Stimulated activated CD4-positive, alpha-beta T cell treated with anti-CD3 and anti-CD28 coated beads, TNF-alpha, amount 100 ng/mL, for 24 hours (primary cell): ENCODE measurements at regions not wholly inside any gene's neighbourhood (a gene's known extent, or its start where the extent isn't known, plus 50 kb on each side); places are given as distances from the start of the nearest gene placed in this dataset.

Source experiments
- DNase-seq, 3 experiments: peaks; one replicate each; pipeline ENCODE4 v3.0.0-alpha.2; 2020; ENCODE audit warnings: low read depth in 3 of 3

- DNase-seq = no peak
These were observed 250.7 kb downstream of the TBC1D4 start for GRCh38 chr13:75231235-75231634.

- DNase-seq = no peak
These were observed 255.1 kb downstream of the TBC1D4 start for GRCh38 chr13:75226733-75227435.

DNA sequence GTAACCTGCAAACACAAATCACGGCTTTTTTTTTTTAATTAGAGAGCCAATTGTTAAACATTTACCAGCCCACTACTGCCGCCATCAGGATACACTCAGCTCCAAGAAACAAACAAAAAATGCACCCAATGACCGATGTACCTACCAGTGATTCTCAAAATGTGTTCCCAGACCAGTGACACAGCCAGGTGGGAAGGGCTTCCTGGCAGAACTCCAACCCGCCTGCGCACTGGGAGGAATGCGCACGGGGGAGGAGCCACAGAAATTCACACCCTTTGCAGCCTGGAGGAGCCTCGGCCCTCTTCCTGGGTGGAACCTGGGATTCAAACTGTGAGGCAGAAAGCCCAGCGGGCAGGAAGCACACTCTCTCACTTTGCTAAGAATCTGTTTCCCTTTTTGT is 255.9 kb downstream of the TBC1D4 start:
- no peak for DNase-seq

DNA sequence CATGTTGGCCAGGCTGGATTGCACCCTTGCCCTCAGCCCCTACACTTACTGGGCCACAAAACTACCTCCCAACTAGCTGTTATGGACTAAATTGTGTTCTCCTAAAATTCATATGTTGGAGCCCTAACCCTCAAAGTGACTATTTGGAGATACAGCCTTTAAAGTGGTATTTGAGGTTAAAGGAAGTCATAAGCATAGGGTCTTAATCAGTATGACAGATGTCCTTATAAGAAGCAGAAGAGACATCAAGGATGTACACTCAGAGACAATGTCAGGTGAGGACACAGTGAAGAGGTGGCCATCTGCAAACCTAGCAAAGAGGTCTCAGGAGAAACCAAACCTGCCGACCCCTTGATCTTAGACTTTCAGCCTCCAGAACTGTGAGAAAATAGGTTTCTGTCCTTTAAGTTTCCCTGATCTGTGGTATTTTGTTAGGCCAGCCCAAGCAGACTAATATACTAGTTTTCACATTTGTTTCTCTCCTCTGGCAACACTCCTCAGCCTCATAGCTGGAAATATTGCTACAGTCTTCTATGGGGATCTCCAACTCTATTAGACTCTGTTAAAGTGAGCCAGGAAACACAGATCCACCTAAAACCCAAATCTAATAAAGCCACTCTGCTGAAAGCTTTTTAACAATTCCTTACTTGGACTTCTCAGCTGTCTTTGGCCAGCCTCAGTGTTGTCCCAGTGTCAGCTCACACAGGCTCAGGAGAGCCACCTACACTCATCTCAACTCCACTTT is 256.5 kb downstream of the TBC1D4 start:
- DNase-seq = no peak

DNA sequence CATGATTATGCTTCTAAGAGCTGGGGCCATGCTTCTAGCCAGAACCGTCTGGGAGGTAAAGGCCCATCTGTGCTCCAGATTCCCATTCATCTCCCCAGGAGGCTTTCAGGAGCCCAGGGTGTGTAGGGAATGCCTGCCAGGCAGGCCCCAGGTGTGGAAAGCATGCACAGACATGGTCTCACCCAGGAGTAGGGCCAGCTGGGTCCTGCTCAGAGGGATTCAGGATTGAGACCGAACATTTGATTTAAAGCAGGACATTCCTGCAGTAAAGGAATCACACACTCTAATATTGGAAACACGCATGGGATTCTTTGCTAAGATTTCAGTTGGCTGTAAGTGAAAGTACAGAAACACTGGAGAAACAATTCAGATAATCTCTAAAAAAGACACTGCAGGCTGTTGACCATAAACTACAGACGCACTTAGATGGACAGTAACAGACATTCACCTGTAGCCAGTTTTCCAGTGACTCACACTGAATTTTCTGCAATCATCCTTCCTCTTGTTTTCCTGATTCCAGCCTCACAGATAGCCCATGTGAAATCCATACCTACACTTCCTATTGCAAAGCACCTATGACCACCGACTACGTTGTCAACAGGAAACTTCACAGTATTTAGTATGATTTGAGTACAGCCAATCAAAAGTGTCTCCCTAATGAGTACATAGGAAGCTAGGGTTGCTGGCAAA is 257.8 kb downstream of the TBC1D4 start:
- DNase-seq = no peak

DNA sequence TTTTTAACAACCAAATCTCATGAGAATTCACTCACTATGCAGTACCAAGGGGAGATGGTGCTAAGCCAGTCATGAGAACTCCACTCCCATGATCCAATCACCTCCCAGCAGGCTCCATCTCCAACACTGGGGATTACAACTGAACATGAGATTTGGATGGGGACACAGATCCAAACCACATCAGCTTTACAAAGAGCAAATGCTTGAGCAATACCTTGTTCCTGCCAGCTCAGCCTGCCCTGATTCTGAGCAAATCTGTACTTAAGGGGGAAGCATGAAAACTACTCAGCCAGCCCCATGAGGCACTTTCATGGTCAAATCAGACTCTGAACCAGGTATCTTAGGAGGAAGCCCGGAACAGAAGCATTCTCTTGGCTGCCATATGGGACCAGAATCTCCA is 259.9 kb downstream of the TBC1D4 start:
- no peak for DNase-seq

GRCh38 chr13:75220861-75221260 is 261.1 kb downstream of the TBC1D4 start:
- DNase-seq = no peak

DNA sequence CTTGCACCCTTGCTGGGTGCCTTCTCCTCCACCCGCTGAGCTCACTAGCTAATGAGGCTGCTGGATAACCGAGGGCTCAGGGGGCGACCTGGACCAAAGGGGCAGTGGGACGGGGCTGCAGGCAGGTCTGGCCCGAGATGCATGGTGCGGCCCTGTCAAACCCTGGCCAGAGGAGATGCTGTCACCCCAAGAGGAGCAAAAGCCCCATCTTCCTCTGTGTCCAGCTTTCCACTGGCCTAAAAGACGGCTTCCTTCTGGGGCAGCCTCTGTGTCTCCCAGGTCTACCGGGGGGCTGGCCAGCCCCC is 261.8 kb downstream of the TBC1D4 start:
- DNase-seq = no peak

DNA sequence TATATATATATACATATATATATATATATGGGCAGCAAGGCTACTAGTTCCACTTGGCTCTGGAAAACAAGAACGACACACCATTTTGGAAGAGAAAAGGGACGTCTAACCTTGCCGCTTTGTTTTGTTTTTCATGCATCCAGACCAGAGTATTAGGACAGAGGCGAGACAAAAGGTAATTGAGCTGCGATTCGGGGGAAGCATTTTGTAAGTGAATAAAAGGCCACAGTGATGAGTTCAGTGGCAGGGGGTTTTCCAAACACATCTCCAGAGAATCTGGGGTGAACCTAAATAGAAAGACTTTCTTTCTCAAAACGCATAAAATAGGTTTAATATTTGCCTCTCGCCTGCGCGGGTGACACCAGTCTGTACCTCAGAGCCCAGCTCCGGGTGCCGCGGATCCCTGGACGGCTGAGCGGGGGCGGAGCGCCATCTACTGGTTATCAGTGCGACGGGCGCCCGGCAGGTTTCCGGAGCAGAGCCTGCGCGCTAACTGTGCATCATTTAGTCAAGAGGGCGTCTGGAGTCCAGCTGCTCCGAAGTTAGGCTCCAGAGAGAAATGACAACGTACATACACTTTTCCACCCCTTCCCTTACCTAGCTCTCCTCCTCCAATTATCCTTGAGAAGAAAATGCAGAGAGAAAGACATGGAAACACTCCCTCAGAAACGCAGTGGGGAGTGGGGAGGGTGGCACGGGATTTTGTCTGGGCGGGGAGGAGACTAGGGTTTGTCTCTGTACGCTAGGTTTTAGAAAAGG is 262.3 kb downstream of the TBC1D4 start:
- DNase-seq = peak; percentile 71 to 82 (median 77)

DNA sequence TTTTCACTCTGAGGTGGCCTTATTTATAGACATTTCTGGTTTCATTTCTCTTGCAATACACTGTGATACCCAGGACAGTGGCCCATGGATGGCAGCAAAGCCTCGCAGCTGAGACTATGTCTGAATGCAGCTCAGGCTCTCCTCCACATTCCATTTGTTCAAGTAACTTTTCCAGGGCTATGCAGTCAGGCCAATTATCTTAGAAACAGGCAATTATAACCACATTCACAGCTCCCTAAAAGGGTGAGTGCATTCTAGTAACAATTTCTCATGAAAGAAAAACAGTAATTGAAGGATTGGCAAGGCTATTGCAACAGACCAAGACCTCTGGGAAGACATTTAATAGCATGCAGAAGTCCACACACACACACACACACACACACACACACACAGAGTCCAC is 264.0 kb downstream of the TBC1D4 start:
- DNase-seq = no peak

GRCh38 chr13:75216038-75216437 is 265.9 kb downstream of the TBC1D4 start:
- DNase-seq = no peak

DNA sequence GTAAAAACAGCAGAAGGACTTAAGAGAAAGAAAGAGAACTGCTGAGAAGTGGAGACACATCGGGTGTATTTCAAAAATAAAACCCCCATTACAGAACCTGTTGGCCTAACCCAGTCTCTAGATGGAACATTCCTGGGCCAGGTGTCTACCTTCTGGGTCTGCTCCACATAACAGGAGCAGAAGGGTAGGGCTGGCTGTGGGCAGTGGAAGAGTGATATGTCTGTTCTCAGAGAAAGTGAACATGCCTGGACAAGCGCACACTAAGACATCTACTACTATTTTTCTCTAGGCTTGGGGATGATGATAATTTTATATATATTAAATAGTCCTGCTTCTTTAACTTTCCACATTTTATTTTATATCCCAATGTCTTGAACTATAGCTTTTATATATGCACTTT is 267.1 kb downstream of the TBC1D4 start:
- no peak for DNase-seq

GRCh38 chr13:75202981-75203380 is 279.0 kb downstream of the TBC1D4 start:
- DNase-seq = no peak

GRCh38 chr13:75197803-75198202 is 284.2 kb downstream of the TBC1D4 start:
- DNase-seq = no peak

GRCh38 chr13:75196147-75196837 is 285.7 kb downstream of the TBC1D4 start:
- no peak for DNase-seq

GRCh38 chr13:75195495-75196146 is 286.3 kb downstream of the TBC1D4 start:
- DNase-seq = no peak

GRCh38 chr13:75194717-75195462 is 287.1 kb downstream of the TBC1D4 start:
- no peak for DNase-seq

- DNase-seq = no peak
These were observed 295.6 kb downstream of the TBC1D4 start for GRCh38 chr13:75186379-75186778.

GRCh38 chr13:75181906-75182305 is 300.1 kb downstream of the TBC1D4 start:
- no peak for DNase-seq

DNA sequence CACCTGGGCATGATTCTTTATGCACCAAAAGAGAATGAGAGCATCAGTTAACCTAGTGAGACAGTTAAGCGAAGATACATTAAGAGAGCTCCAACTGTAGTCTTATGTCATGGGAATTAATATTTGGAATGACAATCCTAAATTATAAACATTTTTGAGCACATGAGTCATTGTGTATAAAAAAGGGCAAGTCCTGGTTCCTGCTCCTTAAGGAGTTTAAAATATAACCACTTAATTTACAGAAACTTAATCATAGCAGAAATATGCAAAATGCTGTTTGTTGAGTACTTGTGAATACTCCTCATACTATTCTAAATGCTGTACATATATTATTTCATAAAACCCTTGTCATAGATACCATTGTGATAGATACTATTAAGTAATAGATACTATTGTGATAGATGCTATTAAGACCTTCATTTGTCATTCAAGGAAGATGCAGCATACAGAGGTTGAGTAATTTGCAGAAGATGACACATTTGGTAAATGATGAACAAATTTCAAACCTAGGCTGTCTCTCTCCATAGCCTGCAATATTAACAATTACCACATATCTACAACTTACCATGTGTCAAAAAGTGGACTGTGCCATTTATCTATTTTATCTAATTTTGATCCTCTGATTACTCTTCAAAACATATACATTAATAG is 301.0 kb downstream of the TBC1D4 start:
- DNase-seq = no peak
